A172 (cell line): ENCODE measurements at regions not wholly inside any gene's neighbourhood (a gene's known extent, or its start where the extent isn't known, plus 50 kb on each side); places are given as distances from the start of the nearest gene placed in this dataset.
"Not testable (repeated sequence)": the region's sequence is repeated elsewhere in the genome, so short reads cannot be mapped to it uniquely, and the experiment has no call there.

Source experiments
- DNase-seq: peaks from one replicate; pipeline ENCODE4 v3.0.0-alpha.2; 2015; ENCODE audit warnings: low spot score

DNA sequence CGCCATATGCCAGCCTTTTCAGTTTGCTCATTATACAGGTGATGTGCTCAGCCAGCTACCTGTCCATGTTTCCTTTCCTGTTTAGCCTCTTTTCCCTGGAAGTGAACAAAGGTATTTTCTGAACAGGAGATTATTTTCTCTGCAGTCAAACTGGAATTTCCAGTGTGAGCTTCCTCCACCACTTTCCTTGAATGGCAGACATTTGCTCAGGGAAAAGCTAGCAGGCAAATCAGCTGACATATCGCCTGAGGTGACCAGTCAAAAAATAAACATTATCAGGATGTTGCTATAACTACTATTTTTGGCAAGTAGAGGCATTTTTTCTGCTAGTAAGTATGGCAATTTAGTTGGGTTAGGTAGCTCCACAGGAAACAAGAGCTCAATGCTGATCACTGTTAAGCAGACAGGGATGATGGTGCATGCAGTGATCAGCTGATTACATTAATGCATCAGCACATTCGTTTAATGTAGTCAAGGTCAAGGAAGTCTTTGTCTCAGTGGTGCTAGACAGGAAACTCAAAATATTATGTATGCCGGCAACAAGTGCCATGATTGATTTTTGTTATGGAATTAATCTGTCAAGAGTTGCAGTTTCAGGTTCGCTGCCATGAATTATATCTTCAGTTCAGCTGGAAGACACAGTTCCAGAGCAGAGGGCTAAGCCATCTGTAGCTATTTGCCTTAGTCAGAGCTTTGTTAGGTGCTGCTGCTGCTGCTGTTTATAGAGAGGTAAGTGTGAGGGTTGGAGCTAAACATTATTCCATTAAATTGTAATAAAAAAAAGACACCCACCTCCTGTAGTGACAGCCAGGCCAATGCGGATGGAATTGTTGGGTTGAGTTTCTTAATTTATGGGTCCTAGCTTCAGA lies 179.7 kb upstream of the ST6GALNAC5 start:
- no peak for DNase-seq

DNA sequence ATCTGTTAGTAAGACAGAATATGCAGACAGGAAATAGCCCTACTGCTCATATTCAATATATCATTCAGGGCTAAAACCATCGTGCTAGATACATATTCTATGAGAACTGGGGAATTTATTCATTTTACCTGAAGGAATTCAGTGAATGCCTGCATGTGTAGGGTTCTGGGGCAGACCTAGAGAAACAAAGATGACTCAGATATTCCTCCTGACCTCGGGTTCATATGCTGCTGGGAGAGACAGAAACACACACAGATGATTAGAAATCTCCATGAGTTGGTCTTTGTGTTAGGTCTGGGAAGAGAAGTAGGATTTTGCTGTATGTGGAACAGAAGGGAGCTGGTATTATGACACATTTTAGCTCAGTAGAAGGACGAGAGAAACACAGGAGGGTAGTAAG lies 176.5 kb upstream of the ST6GALNAC5 start:
- DNase-seq = no peak

GRCh38 chr1:76695535-76695934 lies 171.7 kb upstream of the ST6GALNAC5 start:
- DNase-seq = no peak

DNA sequence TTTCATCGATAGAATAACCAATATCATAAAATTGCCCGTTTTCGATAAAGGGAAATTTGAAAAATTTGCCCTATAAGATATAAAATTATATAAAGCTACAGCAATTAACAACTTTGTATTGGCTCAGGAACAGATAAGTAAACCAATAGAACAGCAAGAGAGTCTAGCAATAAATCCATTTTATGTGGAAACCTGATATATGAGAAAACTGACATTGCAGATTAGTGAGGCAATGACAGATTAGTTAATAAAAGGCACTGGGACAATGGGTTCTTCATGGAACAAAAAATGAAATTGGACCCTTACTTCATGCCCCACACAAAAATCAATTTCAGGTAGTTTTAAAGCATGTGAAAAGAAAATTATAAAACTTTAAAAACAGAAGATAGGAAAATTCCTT lies 169.9 kb upstream of the ST6GALNAC5 start:
- DNase-seq = no peak

GRCh38 chr1:76699646-76700045 lies 167.6 kb upstream of the ST6GALNAC5 start:
- not testable (repeated sequence) for DNase-seq

DNA sequence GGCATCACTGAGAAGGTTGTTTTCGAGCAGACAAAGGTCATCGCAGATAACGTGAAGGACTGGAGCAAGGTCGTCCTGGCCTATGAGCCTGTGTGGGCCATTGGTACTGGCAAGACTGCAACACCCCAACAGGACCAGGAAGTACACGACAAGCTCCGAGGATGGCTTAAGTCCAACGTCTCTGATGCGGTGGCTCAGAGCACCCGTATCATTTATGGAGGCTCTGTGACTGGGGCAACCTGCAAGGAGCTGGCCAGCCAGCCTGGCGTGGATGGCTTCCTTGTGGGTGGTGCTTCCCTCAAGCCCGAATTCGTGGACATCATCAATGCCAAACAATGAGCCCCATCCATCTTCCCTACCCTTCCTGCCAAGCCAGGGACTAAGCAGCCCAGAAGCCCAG lies 167.1 kb upstream of the ST6GALNAC5 start:
- not testable (repeated sequence) for DNase-seq

DNA sequence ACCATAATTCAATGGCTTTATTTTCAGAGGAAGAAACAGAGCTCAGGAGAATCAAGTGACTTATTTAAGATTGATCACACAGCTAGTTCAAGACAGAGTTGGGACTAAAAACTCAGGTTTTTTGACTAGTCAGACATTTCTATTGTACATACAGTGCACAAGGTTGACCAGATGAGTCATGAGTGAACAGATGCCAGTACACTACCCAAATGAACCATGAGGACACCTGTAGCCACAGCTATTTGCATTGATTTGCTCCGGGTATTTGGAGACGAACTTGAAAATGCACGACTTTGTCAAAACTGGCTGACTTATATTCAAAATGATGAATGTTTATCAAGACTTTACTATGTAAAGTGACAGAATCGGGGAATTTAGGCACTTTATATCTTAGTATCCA lies 161.7 kb upstream of the ST6GALNAC5 start:
- DNase-seq = no peak

DNA sequence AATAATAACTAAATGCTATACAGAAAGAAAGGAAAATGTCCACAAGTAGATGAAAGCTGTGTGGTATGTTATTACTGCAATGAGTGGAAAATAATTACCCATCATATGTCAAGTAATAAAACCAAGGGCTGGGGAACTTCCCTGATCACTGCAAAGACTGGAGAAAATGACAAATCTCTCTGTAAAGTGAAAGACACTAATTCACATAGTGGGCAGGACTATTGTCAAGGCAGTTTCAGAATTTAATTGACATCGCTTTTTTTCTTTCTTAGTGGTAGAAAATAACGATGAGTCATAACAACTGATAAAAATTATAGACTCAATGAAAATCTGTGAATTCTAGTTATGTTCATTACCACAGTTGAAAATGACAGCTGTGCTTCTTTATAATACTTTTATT lies 153.7 kb upstream of the ST6GALNAC5 start:
- no peak for DNase-seq

DNA sequence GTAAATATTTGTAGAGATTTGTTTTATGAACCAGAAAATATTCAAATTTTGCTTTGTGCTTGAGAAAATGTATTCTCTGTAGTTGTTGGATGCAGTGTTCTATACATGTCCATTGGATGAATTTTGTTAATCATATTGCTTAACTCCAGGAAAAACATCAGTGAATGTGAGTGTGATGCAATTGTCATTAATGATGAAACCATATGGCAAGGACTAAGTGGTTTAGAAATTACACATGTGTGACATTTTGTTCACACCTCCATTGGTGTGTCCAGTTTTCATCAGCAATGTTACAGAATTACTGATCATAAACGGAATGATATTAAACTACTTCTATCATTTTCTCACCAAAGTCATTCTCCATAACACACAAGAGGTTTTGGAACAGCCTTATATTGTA lies 151.8 kb upstream of the ST6GALNAC5 start:
- no peak for DNase-seq

GRCh38 chr1:76723949-76724348 lies 143.3 kb upstream of the ST6GALNAC5 start:
- DNase-seq = no peak

DNA sequence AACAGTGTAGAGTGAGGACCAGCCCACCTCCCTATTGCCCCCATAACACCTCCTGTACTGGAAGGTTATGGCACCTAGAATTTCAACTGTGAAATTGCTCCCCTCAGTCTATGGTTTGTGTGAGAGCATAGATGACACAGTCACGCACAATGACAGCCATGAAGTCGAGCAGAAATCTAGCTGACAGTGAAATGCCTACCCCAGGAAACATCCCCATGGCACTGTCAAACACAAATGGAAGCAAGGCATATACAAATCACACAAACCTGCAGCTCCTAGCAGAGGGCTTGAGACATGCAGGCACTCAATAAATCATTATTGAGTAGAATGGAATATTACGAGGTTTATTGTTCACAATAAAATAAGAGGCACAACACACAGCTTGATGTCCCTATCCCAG lies 142.5 kb upstream of the ST6GALNAC5 start:
- DNase-seq = no peak

- DNase-seq = no peak
Measured at GRCh38 chr1:76725864-76726619, 141.2 kb upstream of the ST6GALNAC5 start.

DNA sequence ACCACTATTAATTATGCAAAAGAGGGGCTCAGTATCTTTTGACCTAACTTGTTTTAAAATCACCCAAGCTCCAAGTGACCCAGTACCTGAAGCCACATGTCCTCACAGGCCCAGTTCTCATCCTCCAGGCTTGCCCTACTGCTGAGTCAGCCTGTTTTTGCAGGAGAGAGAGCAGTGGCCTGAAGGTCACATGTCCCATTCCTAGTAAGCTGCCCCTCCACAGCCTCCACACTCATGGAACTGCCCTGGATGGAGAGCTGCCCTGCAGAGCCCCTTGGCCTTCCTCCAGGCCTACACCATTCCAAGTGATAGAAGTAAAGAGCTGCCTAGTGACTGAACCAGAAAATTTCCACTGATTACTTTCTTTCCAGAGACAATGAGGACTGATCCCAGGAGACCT lies 139.8 kb upstream of the ST6GALNAC5 start:
- no peak for DNase-seq

GRCh38 chr1:76729142-76729541 lies 138.1 kb upstream of the ST6GALNAC5 start:
- no peak for DNase-seq

DNA sequence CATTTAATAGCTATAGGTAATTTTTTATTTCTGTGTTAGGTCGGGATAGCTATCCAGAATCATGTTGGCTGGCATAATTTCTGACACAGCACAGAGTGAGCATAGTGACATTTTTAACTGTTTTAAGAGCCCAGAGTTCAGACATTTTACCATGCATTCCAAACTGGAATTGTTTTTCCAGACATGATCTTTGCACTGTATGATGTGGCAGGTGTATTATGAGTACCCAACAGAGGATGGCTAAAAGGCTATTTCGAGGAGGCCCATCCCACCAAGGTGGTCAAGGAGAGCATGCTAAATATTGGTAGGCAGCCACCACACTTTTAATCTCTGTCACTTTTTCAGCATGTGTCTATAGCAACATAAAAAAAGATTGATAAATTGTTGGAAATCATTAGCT lies 137.3 kb upstream of the ST6GALNAC5 start:
- DNase-seq = no peak

- not testable (repeated sequence) for DNase-seq
Measured at GRCh38 chr1:76738355-76738754, 128.9 kb upstream of the ST6GALNAC5 start.

- not testable (repeated sequence) for DNase-seq
Measured at GRCh38 chr1:76740956-76741355, 126.3 kb upstream of the ST6GALNAC5 start.

DNA sequence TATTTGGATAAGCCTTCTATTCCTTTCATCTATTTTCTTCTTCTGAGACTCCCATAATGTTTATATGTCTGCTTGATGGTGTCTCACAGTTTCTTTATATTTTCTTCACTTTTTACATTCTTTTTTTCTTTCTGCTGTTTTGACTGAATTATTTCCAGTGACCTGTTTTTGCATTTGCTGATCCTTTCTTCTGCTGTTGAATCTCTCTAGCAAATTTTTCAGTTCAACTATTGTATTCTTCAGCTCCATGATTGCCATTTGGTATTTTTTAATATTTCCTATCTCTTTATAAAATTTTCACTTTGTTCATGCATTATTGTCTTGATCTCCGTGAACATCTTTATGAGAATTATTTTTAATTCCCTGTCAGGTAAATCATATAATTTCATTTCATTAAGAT lies 122.3 kb upstream of the ST6GALNAC5 start:
- no peak for DNase-seq

- peak; percentile 39 for DNase-seq
Measured at GRCh38 chr1:76746206-76746605, 121.1 kb upstream of the ST6GALNAC5 start.

DNA sequence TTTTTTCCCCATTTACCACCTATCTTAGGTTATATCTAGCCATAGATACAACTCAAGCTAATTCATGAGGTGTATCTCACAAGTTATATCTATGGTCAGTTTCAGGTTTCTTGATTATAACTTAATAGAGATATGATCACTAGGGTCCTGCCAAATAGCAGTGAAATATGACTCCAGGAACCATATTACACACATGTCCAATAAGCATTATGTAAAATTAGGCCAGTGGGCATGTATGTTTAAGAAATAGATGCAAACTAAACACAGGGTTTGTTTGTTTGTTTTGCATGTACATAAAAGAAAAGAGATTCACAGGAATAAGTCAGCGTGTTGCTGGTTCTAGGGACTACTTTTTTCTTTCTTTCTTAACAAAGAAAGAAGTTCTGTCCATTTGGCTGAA lies 112.5 kb upstream of the ST6GALNAC5 start:
- DNase-seq = no peak

- DNase-seq = no peak
Measured at GRCh38 chr1:76759171-76759860, 108.0 kb upstream of the ST6GALNAC5 start.

- peak; percentile 1 for DNase-seq
Measured at GRCh38 chr1:76759950-76760349, 107.3 kb upstream of the ST6GALNAC5 start.

DNA sequence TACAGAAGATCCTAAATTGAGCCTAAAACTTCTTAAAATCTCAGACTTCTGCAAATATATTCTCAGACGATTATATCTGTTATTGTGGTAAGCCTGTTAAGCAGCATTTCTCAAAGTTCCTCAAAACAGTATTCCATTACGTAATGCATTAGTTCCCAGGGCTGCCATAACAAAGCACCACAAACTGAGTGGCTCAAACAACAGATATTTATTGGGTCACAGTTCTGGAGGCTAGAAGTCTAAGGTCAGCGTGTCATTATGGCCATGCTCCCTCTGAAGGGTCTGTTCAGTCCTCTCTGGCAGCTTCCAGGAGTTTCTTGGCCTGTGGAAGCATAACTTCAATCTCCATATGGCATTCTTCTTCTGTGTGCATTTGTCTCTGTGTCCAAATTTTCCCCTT lies 103.5 kb upstream of the ST6GALNAC5 start:
- DNase-seq = no peak
